K562 (cell line): ENCODE measurements at regions not wholly inside any gene's neighbourhood (a gene's known extent, or its start where the extent isn't known, plus 50 kb on each side); places are given as distances from the start of the nearest gene placed in this dataset.

ENCODE experiments used
- ATAC-seq: fragments of 200-7000 bp; cut with Tn5 transposase; 3 replicates; pipeline ENCODE4 v1.9.1; 2020; ENCODE audit warnings: moderate library complexity
- BruUV-seq: library from RNA; stranded (reverse); fragments of 400-500 nt; replicated peaks from 2 replicates; lab custom pipeline; 2021; lab: Mats Ljungman, UMichigan
- CTCF ChIA-PET: fragments of 300-600 bp; formaldehyde crosslinking; extraction: SDS; loops from one replicate; lab custom pipeline; 2021; ENCODE audit warnings: low intra/inter-chr PET ratio; lab: Yijun Ruan, JAX
- POLR2A ChIA-PET: fragments of 300-600, 350-650 bp; sonication (Branson Sonifier 250); formaldehyde crosslinking; extraction: SDS; loops from one replicate; lab custom pipeline; 2021; ENCODE audit warnings: antibody characterized with exemption, inconsistent platforms; lab: Yijun Ruan, JAX
- DNase-seq, 4 experiments: peaks; one replicate each; pipeline versions ENCODE4 v3.0.0 to v3.0.0-alpha.2; 2011 to 2018; ENCODE audit warnings: low spot score in 3 of 4, mixed read lengths in 3 of 4; ENCODE audit errors: extremely low read depth in 1 of 4
- FAIRE-seq: peaks from 2 replicates; lab custom pipeline; 2011; peaks lifted over from hg19 to GRCh38; lab: Jason Lieb, UNC
- H2AFZ ChIP-seq: 2 replicates; pipeline ENCODE4 v1.6.0; 2011; ENCODE audit warnings: low read depth, low read length, control low read depth, inconsistent platforms
- H3K27ac ChIP-seq: fragments of 200-600 bp; 3 replicates; pipeline ENCODE4 v1.8.0; 2011; ENCODE audit warnings: low read depth, mild to moderate bottlenecking, control low read depth, inconsistent platforms, low read length, moderate library complexity, mixed read lengths; ENCODE audit errors: extremely low read depth
- H3K27me3 ChIP-seq, 2 experiments: fragments of 300-600 bp in 1 of 2; 2 replicates in 1 of 2; 3 replicates in 1 of 2; pipeline versions ENCODE4 v1.6.0 to v1.8.0; 2011; ENCODE audit warnings: inconsistent platforms in 2 of 2, low read length in 2 of 2, mild to moderate bottlenecking in 1 of 2, mixed read lengths in 1 of 2, moderate library complexity in 1 of 2; ENCODE audit not compliant: control insufficient read depth in 2 of 2, insufficient read depth in 2 of 2
- H3K36me3 ChIP-seq: fragments of 300-600 bp; 3 replicates; pipeline ENCODE4 v1.8.0; 2011; ENCODE audit warnings: mild to moderate bottlenecking, low read length, inconsistent platforms; ENCODE audit not compliant: control insufficient read depth, insufficient read depth
- H3K4me1 ChIP-seq, 2 experiments: fragments of 200-600 bp in 1 of 2; replicated peaks in 1 of 2; 2 replicates in 1 of 2; 3 replicates in 1 of 2; pipeline versions ENCODE4 v1.5.1 to v1.8.0; 2011; ENCODE audit warnings: inconsistent platforms in 2 of 2, low read length in 2 of 2, mild to moderate bottlenecking in 1 of 2, mixed read lengths in 1 of 2, moderate library complexity in 1 of 2; ENCODE audit not compliant: control insufficient read depth in 2 of 2, insufficient read depth in 2 of 2
- H3K4me2 ChIP-seq: 2 replicates; pipeline ENCODE4 v1.6.1; 2011; ENCODE audit warnings: low read length, control low read depth, inconsistent platforms, mixed read lengths; ENCODE audit not compliant: insufficient read depth
- H3K4me3 ChIP-seq: fragments of 200-600 bp; sonication (generic), shearing (Covaris generic); 2 replicates; pipeline ENCODE4 v1.5.1; 2016; ENCODE audit warnings: control low read depth, inconsistent platforms
- H3K79me2 ChIP-seq: fragments of 200-600 bp; 3 replicates; pipeline ENCODE4 v1.8.0; 2011; ENCODE audit warnings: low read length, inconsistent platforms; ENCODE audit not compliant: control insufficient read depth, insufficient read depth
- H3K9ac ChIP-seq, 2 experiments: 2 replicates each; pipeline versions ENCODE4 v1.6.0 to v1.6.1; 2011; ENCODE audit warnings: low read depth in 2 of 2, low read length in 2 of 2, control low read depth in 1 of 2, inconsistent platforms in 1 of 2, mild to moderate bottlenecking in 1 of 2, mixed read lengths in 1 of 2; ENCODE audit not compliant: insufficient read depth in 1 of 2
- H3K9me1 ChIP-seq: one replicate; pipeline ENCODE4 v1.6.0; 2011; ENCODE audit warnings: inconsistent platforms, mild to moderate bottlenecking, low read length, moderate library complexity; ENCODE audit not compliant: control insufficient read depth, insufficient read depth
- H3K9me3 ChIP-seq: replicated peaks from 2 replicates; pipeline ENCODE4 v1.5.1; 2011; ENCODE audit warnings: low read depth, low read length, inconsistent platforms; ENCODE audit not compliant: control insufficient read depth, insufficient read depth
- H4K20me1 ChIP-seq: replicated peaks from 2 replicates; pipeline ENCODE4 v1.6.1; 2011; ENCODE audit warnings: low read length, inconsistent platforms, mixed read lengths; ENCODE audit not compliant: control insufficient read depth, insufficient read depth
- THRAP3 ChIP-seq: fragments of 450-650 bp; IDR thresholded peaks from 2 replicates; pipeline ENCODE4 v1.6.1; 2016; ENCODE audit warnings: mild to moderate bottlenecking, inconsistent platforms, borderline replicate concordance
- WGBS: fragments of 100-300 bp; shearing (Covaris generic); methylation state at CpG from one replicate; pipeline ENCODE4 v1.1.6; 2016; ENCODE audit warnings: low coverage, mixed read lengths; ENCODE audit not compliant: insufficient coverage; ENCODE audit errors: missing lambda C conversion rate; 5-methylcytosine and 5-hydroxymethylcytosine counted together
- in situ Hi-C: fragments of 300-500 bp; cut with MboI; formaldehyde crosslinking; loops from 4 replicates; pipeline ENCODE4 v1.15.0; 2018; ENCODE audit warnings: inconsistent platforms, mixed read lengths
- intact Hi-C: fragments of 100-400 bp; cut with micrococcal nuclease; formaldehyde crosslinking; loops from 2 replicates; pipeline ENCODE4 v1.14.2; 2022
- TF ChIP-seq, protein P1 (sequence below), 2 experiments: IDR thresholded peaks; 2 replicates each; pipeline ENCODE4 v1.6.1; 2012; ENCODE audit warnings: improper control_type of control experiment in 2 of 2, low read depth in 2 of 2, low read length in 2 of 2, borderline replicate concordance in 1 of 2

DNA sequence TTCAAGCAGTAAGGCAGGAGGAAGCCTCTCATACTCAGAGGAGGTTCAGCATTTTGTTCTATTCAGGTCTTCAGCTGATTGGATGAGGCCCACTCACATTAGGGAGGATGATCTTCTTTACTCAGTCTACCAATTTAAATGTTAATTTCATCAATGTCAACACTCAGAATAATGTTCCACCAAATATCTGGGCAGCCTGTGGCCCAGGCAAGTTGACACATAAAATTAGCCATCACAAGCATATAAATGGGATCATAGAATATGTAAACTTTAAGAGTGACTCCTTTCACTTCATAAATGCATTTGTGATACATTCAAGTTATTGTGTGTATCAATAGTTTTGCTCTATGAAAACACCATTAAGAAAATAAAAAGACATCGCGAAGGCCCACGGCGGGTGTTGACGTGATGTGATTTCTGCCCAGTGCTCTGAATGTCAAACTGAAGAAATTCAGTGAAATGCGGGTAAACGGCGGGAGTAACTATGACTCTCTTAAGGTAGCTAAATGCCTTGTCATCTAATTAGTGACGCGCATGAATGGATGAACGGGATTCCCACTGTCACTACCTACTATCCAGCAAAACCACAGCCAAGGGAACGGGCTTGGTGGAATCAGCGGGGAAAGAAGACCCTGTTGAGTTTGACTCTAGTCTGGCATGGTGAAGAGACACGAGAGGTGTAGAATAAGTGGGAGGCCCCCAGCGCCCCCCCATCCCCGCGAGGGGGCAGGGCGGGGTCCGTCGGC is 536.1 kb upstream of the AUTS2 start:
- ChIA-PET POLR2A (no interaction called here), CTCF (no interaction called here)
- H3K9me1 ChIP-seq = no peaks in the 10 kb centered on the region
- no peak overlapping the region for H3K4me2 ChIP-seq
- TF ChIP-seq THRAP3 = no peak
- TF ChIP-seq, protein P1, sequence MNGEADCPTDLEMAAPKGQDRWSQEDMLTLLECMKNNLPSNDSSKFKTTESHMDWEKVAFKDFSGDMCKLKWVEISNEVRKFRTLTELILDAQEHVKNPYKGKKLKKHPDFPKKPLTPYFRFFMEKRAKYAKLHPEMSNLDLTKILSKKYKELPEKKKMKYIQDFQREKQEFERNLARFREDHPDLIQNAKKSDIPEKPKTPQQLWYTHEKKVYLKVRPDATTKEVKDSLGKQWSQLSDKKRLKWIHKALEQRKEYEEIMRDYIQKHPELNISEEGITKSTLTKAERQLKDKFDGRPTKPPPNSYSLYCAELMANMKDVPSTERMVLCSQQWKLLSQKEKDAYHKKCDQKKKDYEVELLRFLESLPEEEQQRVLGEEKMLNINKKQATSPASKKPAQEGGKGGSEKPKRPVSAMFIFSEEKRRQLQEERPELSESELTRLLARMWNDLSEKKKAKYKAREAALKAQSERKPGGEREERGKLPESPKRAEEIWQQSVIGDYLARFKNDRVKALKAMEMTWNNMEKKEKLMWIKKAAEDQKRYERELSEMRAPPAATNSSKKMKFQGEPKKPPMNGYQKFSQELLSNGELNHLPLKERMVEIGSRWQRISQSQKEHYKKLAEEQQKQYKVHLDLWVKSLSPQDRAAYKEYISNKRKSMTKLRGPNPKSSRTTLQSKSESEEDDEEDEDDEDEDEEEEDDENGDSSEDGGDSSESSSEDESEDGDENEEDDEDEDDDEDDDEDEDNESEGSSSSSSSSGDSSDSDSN (IDR thresholded peaks at IDR 0.05; ENCODE audit: borderline replicate concordance in 1 of 2, low read depth in 2 of 2, low read length in 2 of 2) = peak; percentile 51 to 67; a peak in 1 of 4 replicates
- no peaks in the 10 kb centered on the region for H3K4me1 ChIP-seq
- no peak overlapping the region for H3K9ac ChIP-seq
- H3K79me2 ChIP-seq = no peaks in the 10 kb centered on the region
- no peaks in the 10 kb centered on the region for H3K27me3 ChIP-seq
- FAIRE-seq = no peak
- H4K20me1 ChIP-seq = no peaks in the 10 kb centered on the region
- no peaks in the 10 kb centered on the region for H3K36me3 ChIP-seq
- WGBS = 11% methylated on average over 19 of the region's 20 CpGs
- intact Hi-C loops = no loop called here
- DNase-seq = no peak
- no TSS peak for BruUV-seq
- no peak overlapping the region for H3K4me3 ChIP-seq
- H3K9me3 ChIP-seq = no peaks in the 10 kb centered on the region
- in situ Hi-C loops = no loop called here
- H3K27ac ChIP-seq = no peak overlapping the region
- no peak for ATAC-seq
- H2AFZ ChIP-seq = no peak overlapping the region
